H1 (cell line): ENCODE measurements at regions not wholly inside any gene's neighbourhood (a gene's known extent, or its start where the extent isn't known, plus 50 kb on each side); places are given as distances from the start of the nearest gene placed in this dataset.

Experiments used
- CTCF ChIA-PET: fragments of 300-600 bp; sonication (Branson Sonifier 250); formaldehyde crosslinking; loops from one replicate; lab custom pipeline; 2021; ENCODE audit not compliant: partially characterized antibody; lab: Charles Lee
- POLR2A ChIA-PET: fragments of 300-600 bp; sonication (Branson Sonifier 250); formaldehyde crosslinking; loops from one replicate; lab custom pipeline; 2021; ENCODE audit warnings: inconsistent platforms; ENCODE audit not compliant: partially characterized antibody; lab: Charles Lee
- DNase-seq, 2 experiments: peaks; one replicate each; pipeline versions ENCODE4 v3.0.0 to v3.0.0-alpha.2; 2010 to 2022; ENCODE audit warnings: low spot score in 2 of 2, low read depth in 1 of 2, mixed read lengths in 1 of 2
- FAIRE-seq: peaks from 2 replicates; lab custom pipeline; 2011; peaks lifted over from hg19 to GRCh38; lab: Jason Lieb, UNC
- H2AFZ ChIP-seq: 2 replicates; pipeline ENCODE4 v1.8.1; 2012; ENCODE audit warnings: low read length, inconsistent platforms
- H2AK5ac ChIP-seq: 2 replicates; pipeline ENCODE4 v1.6.1; 2013; ENCODE audit warnings: low read depth, low read length
- H2BK120ac ChIP-seq: replicated peaks from 2 replicates; pipeline ENCODE3; 2013; ENCODE audit warnings: low read depth, low read length, inconsistent platforms
- H2BK12ac ChIP-seq: 2 replicates; pipeline ENCODE4 v1.6.1; 2013; ENCODE audit warnings: low read depth, low read length
- H2BK15ac ChIP-seq: 2 replicates; pipeline ENCODE4 v1.6.1; 2013; ENCODE audit warnings: low read length
- H2BK20ac ChIP-seq: 2 replicates; pipeline ENCODE4 v1.6.1; 2013; ENCODE audit warnings: low read length
- H2BK5ac ChIP-seq: 2 replicates; pipeline ENCODE4 v1.6.1; 2013; ENCODE audit warnings: low read depth, low read length
- H3K14ac ChIP-seq: 2 replicates; pipeline ENCODE4 v1.6.1; 2013; ENCODE audit warnings: inconsistent platforms; ENCODE audit not compliant: insufficient read length
- H3K18ac ChIP-seq: 2 replicates; pipeline ENCODE4 v1.6.1; 2013; ENCODE audit warnings: low read length; ENCODE audit errors: extremely low read depth
- H3K23ac ChIP-seq: 2 replicates; pipeline ENCODE4 v1.6.1; 2013; ENCODE audit warnings: inconsistent platforms; ENCODE audit not compliant: insufficient read length
- H3K23me2 ChIP-seq: 2 replicates; pipeline ENCODE4 v1.6.1; 2013; ENCODE audit warnings: low read depth, low read length
- H3K27ac ChIP-seq: 2 replicates; pipeline ENCODE4 v1.6.1; 2011; ENCODE audit warnings: low read depth, low read length, inconsistent platforms
- H3K27me3 ChIP-seq, 4 experiments: replicated peaks in 1 of 4; 1 replicate in 1 of 4; 2 replicates in 3 of 4; pipeline versions ENCODE4 v1.6.1 to v1.8.1; 2011 to 2013; ENCODE audit warnings: low read length in 3 of 4, mild to moderate bottlenecking in 3 of 4, inconsistent platforms in 2 of 4, mixed read lengths in 2 of 4, moderate library complexity in 1 of 4; ENCODE audit not compliant: control insufficient read depth in 3 of 4, insufficient read depth in 3 of 4; ENCODE audit errors: extremely low read depth in 1 of 4
- H3K36me3 ChIP-seq, 4 experiments: 2 replicates each; pipeline versions ENCODE4 v1.6.1 to v1.8.1; 2011 to 2013; ENCODE audit warnings: mild to moderate bottlenecking in 4 of 4, low read length in 3 of 4, moderate library complexity in 2 of 4, control low read depth in 1 of 4, inconsistent platforms in 1 of 4; ENCODE audit not compliant: insufficient read depth in 4 of 4, control insufficient read depth in 2 of 4
- H3K4ac ChIP-seq: replicated peaks from 2 replicates; pipeline ENCODE3; 2013; ENCODE audit warnings: low read length, low read depth, mixed read lengths, inconsistent platforms; ENCODE audit not compliant: insufficient read length
- H3K4me1 ChIP-seq, 4 experiments: replicated peaks in 1 of 4; 1 replicate in 1 of 4; 2 replicates in 3 of 4; pipeline versions ENCODE4 v1.6.1 to v1.8.1; 2011 to 2013; ENCODE audit warnings: low read length in 3 of 4, inconsistent platforms in 2 of 4, mixed read lengths in 1 of 4; ENCODE audit not compliant: insufficient read depth in 4 of 4, control insufficient read depth in 3 of 4
- H3K4me2 ChIP-seq, 2 experiments: 2 replicates each; pipeline versions ENCODE4 v1.6.1 to v1.8.1; 2011 to 2013; ENCODE audit warnings: low read depth in 2 of 2, low read length in 2 of 2, control low read depth in 1 of 2, inconsistent platforms in 1 of 2, mild to moderate bottlenecking in 1 of 2; ENCODE audit not compliant: insufficient read depth in 1 of 2
- H3K4me3 ChIP-seq, 4 experiments: fragments of 200-600, 300-600 bp in 1 of 4; sonication (generic), shearing (Covaris generic), sonication (Bioruptor Twin) in 1 of 4; 2 replicates each; pipeline versions ENCODE4 v1.5.1 to v1.8.1; 2011 to 2016; ENCODE audit warnings: low read length in 4 of 4, low read depth in 3 of 4, control low read depth in 2 of 4, inconsistent platforms in 2 of 4, mild to moderate bottlenecking in 2 of 4, mixed read lengths in 1 of 4, moderate library complexity in 1 of 4; ENCODE audit not compliant: insufficient read depth in 2 of 4; ENCODE audit errors: extremely low read depth in 1 of 4
- H3K56ac ChIP-seq: replicated peaks from 2 replicates; pipeline ENCODE3; 2013; ENCODE audit warnings: low read depth, mild to moderate bottlenecking, mixed read lengths, low read length, inconsistent platforms; ENCODE audit not compliant: insufficient read length
- H3K79me1 ChIP-seq: 2 replicates; pipeline ENCODE4 v1.6.1; 2013; ENCODE audit warnings: low read depth, low read length, control low read depth
- H3K79me2 ChIP-seq, 2 experiments: 2 replicates each; pipeline versions ENCODE4 v1.6.1 to v1.8.1; 2012 to 2013; ENCODE audit warnings: low read length in 2 of 2, mild to moderate bottlenecking in 2 of 2, inconsistent platforms in 1 of 2; ENCODE audit not compliant: insufficient read depth in 2 of 2, control insufficient read depth in 1 of 2
- H3K9ac ChIP-seq, 4 experiments: replicated peaks in 1 of 4; 1 replicate in 1 of 4; 2 replicates in 3 of 4; pipeline versions ENCODE4 v1.6.1 to v1.8.1; 2011 to 2013; ENCODE audit warnings: low read depth in 3 of 4, low read length in 3 of 4, control low read depth in 2 of 4, mild to moderate bottlenecking in 2 of 4, moderate library complexity in 2 of 4, inconsistent platforms in 1 of 4; ENCODE audit errors: extremely low read depth in 1 of 4
- H3K9me3 ChIP-seq, 2 experiments: 2 replicates each; pipeline versions ENCODE4 v1.6.1 to v1.8.1; 2012 to 2013; ENCODE audit warnings: mild to moderate bottlenecking in 2 of 2, moderate library complexity in 2 of 2, control low read depth in 1 of 2, inconsistent platforms in 1 of 2, low read depth in 1 of 2, low read length in 1 of 2, mixed read lengths in 1 of 2; ENCODE audit not compliant: insufficient read depth in 2 of 2
- H4K20me1 ChIP-seq, 2 experiments: replicated peaks in 1 of 2; 2 replicates each; pipeline versions ENCODE3 to v1.8.1; 2011 to 2013; ENCODE audit warnings: inconsistent platforms in 2 of 2, low read length in 2 of 2, mild to moderate bottlenecking in 1 of 2; ENCODE audit not compliant: insufficient read depth in 2 of 2, control insufficient read depth in 1 of 2
- H4K5ac ChIP-seq: 2 replicates; pipeline ENCODE4 v1.6.1; 2013; ENCODE audit warnings: low read length, low read depth, mixed read lengths, inconsistent platforms; ENCODE audit not compliant: insufficient read length
- H4K8ac ChIP-seq: 2 replicates; pipeline ENCODE4 v1.8.0; 2013; ENCODE audit warnings: mild to moderate bottlenecking, moderate library complexity, low read length, inconsistent platforms; ENCODE audit not compliant: insufficient read depth; ENCODE audit errors: extremely low read depth
- H4K91ac ChIP-seq: replicated peaks from 2 replicates; pipeline ENCODE3; 2013; ENCODE audit warnings: low read length, mixed read lengths, inconsistent platforms; ENCODE audit not compliant: insufficient read length
- CREB1 ChIP-seq: IDR thresholded peaks from 2 replicates; pipeline ENCODE4 v1.6.1; 2012; ENCODE audit warnings: inconsistent platforms
- EP300 ChIP-seq, 2 experiments: IDR thresholded peaks; 1 replicate in 1 of 2; 2 replicates in 1 of 2; pipeline ENCODE4 v1.6.1; 2011 to 2012; ENCODE audit warnings: low read depth in 2 of 2, low read length in 2 of 2, mild to moderate bottlenecking in 2 of 2, borderline replicate concordance in 1 of 2, inconsistent platforms in 1 of 2, moderate library complexity in 1 of 2
- GABPA ChIP-seq: IDR thresholded peaks from 2 replicates; pipeline ENCODE4 v1.6.1; 2011; ENCODE audit warnings: mild to moderate bottlenecking, low read length, moderate library complexity, borderline replicate concordance; ENCODE audit not compliant: insufficient read depth
- KDM1A ChIP-seq: fragments of 200-600, 300-600 bp; sonication (generic); IDR thresholded peaks from 2 replicates; pipeline ENCODE4 v1.7.1; 2016; ENCODE audit warnings: mild to moderate bottlenecking, low read length, borderline replicate concordance
- MAFK ChIP-seq: IDR thresholded peaks from 2 replicates; pipeline ENCODE4 v1.6.1; 2012; ENCODE audit warnings: low read depth, mild to moderate bottlenecking, improper control_type of control experiment, low read length
- MAX ChIP-seq: IDR thresholded peaks from 2 replicates; pipeline ENCODE4 v1.6.1; 2012; ENCODE audit warnings: inconsistent platforms
- POLR2AphosphoS5 ChIP-seq: IDR thresholded peaks from 2 replicates; pipeline ENCODE4 v1.6.1; 2011; ENCODE audit warnings: low read depth, low read length
- RAD21 ChIP-seq, 2 experiments: IDR thresholded peaks in 1 of 2; conservative IDR thresholded peaks in 1 of 2; 2 replicates each; pipeline ENCODE4 v1.6.1; 2011; ENCODE audit warnings: low read depth in 2 of 2, low read length in 2 of 2, improper control_type of control experiment in 1 of 2, inconsistent platforms in 1 of 2, mild to moderate bottlenecking in 1 of 2, moderate library complexity in 1 of 2
- SAP30 ChIP-seq: fragments of 300-600 bp; sonication (generic); IDR thresholded peaks from 2 replicates; pipeline ENCODE4 v1.7.1; 2012; ENCODE audit warnings: low read length, moderate library complexity, mild to moderate bottlenecking, inconsistent platforms; ENCODE audit not compliant: insufficient read depth, insufficient replicate concordance
- SRF ChIP-seq: IDR thresholded peaks from 2 replicates; pipeline ENCODE4 v1.6.1; 2011; ENCODE audit warnings: mild to moderate bottlenecking, low read depth, low read length, moderate library complexity
- TCF12 ChIP-seq: IDR thresholded peaks from 2 replicates; pipeline ENCODE4 v1.6.1; 2011; ENCODE audit warnings: low read depth, mild to moderate bottlenecking, low read length
- TEAD4 ChIP-seq: IDR thresholded peaks from 2 replicates; pipeline ENCODE4 v1.6.1; 2012; ENCODE audit warnings: low read depth, low read length, inconsistent platforms, mixed read lengths
- USF2 ChIP-seq: IDR thresholded peaks from 2 replicates; pipeline ENCODE4 v1.6.1; 2011; ENCODE audit warnings: low read length, improper control_type of control experiment
- ZNF274 ChIP-seq: IDR thresholded peaks from 2 replicates; pipeline ENCODE4 v1.7.0; 2012; ENCODE audit warnings: low read length, borderline replicate concordance; ENCODE audit errors: extremely low read depth

- POLR2A ChIA-PET = no interaction called here
Observed at GRCh38 chr1:72954943-72955342, 672.6 kb upstream of the NEGR1 start.

More at GRCh38 chr1:72954943-72955342, 672.6 kb upstream of the NEGR1 start:
- no peak overlapping the region for H2BK15ac ChIP-seq
- no peak for DNase-seq
- H3K23me2 ChIP-seq = no peaks in the 10 kb centered on the region
- H3K14ac ChIP-seq = no peak overlapping the region
- no peak overlapping the region for H3K4ac ChIP-seq
- H2BK12ac ChIP-seq = no peak overlapping the region
- H3K79me2 ChIP-seq = no peaks in the 10 kb centered on the region
- no peak overlapping the region for H2BK20ac ChIP-seq
- H2BK120ac ChIP-seq = no peak overlapping the region
- H3K79me1 ChIP-seq = no peaks in the 10 kb centered on the region
- no peak overlapping the region for H4K91ac ChIP-seq
- H3K27me3 ChIP-seq = no peaks in the 10 kb centered on the region
- no peak overlapping the region for H3K4me2 ChIP-seq
- no peak for FAIRE-seq
- no peaks in the 10 kb centered on the region for H3K9me3 ChIP-seq
- no peaks in the 10 kb centered on the region for H3K36me3 ChIP-seq
- no peak overlapping the region for H3K23ac ChIP-seq
- no peaks in the 10 kb centered on the region for H4K20me1 ChIP-seq
- no peak overlapping the region for H4K8ac ChIP-seq
- H2AK5ac ChIP-seq = no peak overlapping the region
- H2AFZ ChIP-seq = no peak overlapping the region
- H3K27ac ChIP-seq = no peak overlapping the region
- H3K18ac ChIP-seq = no peak overlapping the region
- H3K9ac ChIP-seq = no peak overlapping the region
- H4K5ac ChIP-seq = no peak overlapping the region
- TF ChIP-seq GABPA = no peak
- no peak for TF ChIP-seq CREB1
- no peak for TF ChIP-seq POLR2AphosphoS5
- TF ChIP-seq TEAD4 = no peak
- no peak for TF ChIP-seq ZNF274
- no peak for TF ChIP-seq SAP30
- no peak for TF ChIP-seq MAFK
- TF ChIP-seq RAD21 (IDR thresholded peaks at IDR 0.05 in 1 of 2, conservative IDR thresholded peaks at IDR 0.05 in 1 of 2; ENCODE audit: low read depth in 2 of 2, low read length in 2 of 2) = no peak
- TF ChIP-seq MAX = no peak
- no peak for TF ChIP-seq KDM1A
- no peak for TF ChIP-seq TCF12
- TF ChIP-seq EP300 (IDR thresholded peaks at IDR 0.05; ENCODE audit: borderline replicate concordance in 1 of 2, low read depth in 2 of 2, low read length in 2 of 2) = no peak
- TF ChIP-seq USF2 = no peak
- TF ChIP-seq SRF = no peak
- H2BK5ac ChIP-seq = no peak overlapping the region
- H3K4me1 ChIP-seq = no peaks in the 10 kb centered on the region
- H3K4me3 ChIP-seq = no peak overlapping the region
- CTCF ChIA-PET = no interaction called here
- no peak overlapping the region for H3K56ac ChIP-seq
